ENCODE measurements at regions not wholly inside any gene's neighbourhood (a gene's known extent, or its start where the extent isn't known, plus 50 kb on each side); places are given as distances from the start of the nearest gene placed in this dataset.

- Histone ChIP-seq H3K14ac (ENCODE audit: insufficient read length) (no peak overlapping the region), H2BK15ac (ENCODE audit: low read length) (no peak overlapping the region), H3K4ac (replicated peaks; ENCODE audit: insufficient read length, low read depth, low read length) (no peak overlapping the region), H2BK120ac (replicated peaks; ENCODE audit: low read depth, low read length) (no peak overlapping the region), H4K20me1 (replicated peaks in 1 of 2; ENCODE audit: control insufficient read depth in 1 of 2, insufficient read depth in 2 of 2, low read length in 2 of 2) (no peaks in the 10 kb centered on the region), H3K9ac (replicated peaks in 1 of 4; ENCODE audit: extremely low read depth in 1 of 4, low read depth in 3 of 4, low read length in 3 of 4) (no peak overlapping the region), H3K36me3 (ENCODE audit: control insufficient read depth in 2 of 4, insufficient read depth in 4 of 4, low read length in 3 of 4) (no peaks in the 10 kb centered on the region), H3K4me2 (ENCODE audit: insufficient read depth in 1 of 2, low read depth in 2 of 2, low read length in 2 of 2) (no peak overlapping the region), H2AFZ (ENCODE audit: low read length) (no peak overlapping the region), H2BK20ac (ENCODE audit: low read length) (no peak overlapping the region), H3K4me3 (ENCODE audit: extremely low read depth in 1 of 4, insufficient read depth in 2 of 4, low read depth in 3 of 4, low read length in 4 of 4) (no peak overlapping the region), H3K23ac (ENCODE audit: insufficient read length) (no peak overlapping the region), H4K91ac (replicated peaks; ENCODE audit: insufficient read length, low read length) (no peak overlapping the region), H2BK5ac (ENCODE audit: low read depth, low read length) (no peak overlapping the region), H4K8ac (ENCODE audit: extremely low read depth, insufficient read depth, low read length) (no peak overlapping the region), H4K5ac (ENCODE audit: insufficient read length, low read depth, low read length) (no peak overlapping the region), H3K23me2 (ENCODE audit: low read depth, low read length) (no peaks in the 10 kb centered on the region; the same call in 1 of the 2 replicates), H3K79me1 (ENCODE audit: low read depth, low read length) (no peaks in the 10 kb centered on the region), H3K4me1 (replicated peaks in 1 of 4; ENCODE audit: control insufficient read depth in 3 of 4, insufficient read depth in 4 of 4, low read length in 3 of 4) (no peaks in the 10 kb centered on the region), H3K9me3 (ENCODE audit: insufficient read depth in 2 of 2, low read depth in 1 of 2, low read length in 1 of 2) (no peaks in the 10 kb centered on the region), H2BK12ac (ENCODE audit: low read depth, low read length) (no peak overlapping the region), H3K27ac (ENCODE audit: low read depth, low read length) (no peak overlapping the region), H3K18ac (ENCODE audit: extremely low read depth, low read length) (no peak overlapping the region), H2AK5ac (ENCODE audit: low read depth, low read length) (no peak overlapping the region), H3K56ac (replicated peaks; ENCODE audit: insufficient read length, low read depth, low read length) (no peak overlapping the region), H3K27me3 (replicated peaks in 1 of 4; ENCODE audit: control insufficient read depth in 3 of 4, extremely low read depth in 1 of 4, insufficient read depth in 3 of 4, low read length in 3 of 4) (no peaks in the 10 kb centered on the region), H3K79me2 (ENCODE audit: control insufficient read depth in 1 of 2, insufficient read depth in 2 of 2, low read length in 2 of 2) (no peaks in the 10 kb centered on the region)
- TF ChIP-seq EGR1 (IDR thresholded peaks at IDR 0.05; ENCODE audit: borderline replicate concordance, low read depth, low read length): no peak
- no peak for TF ChIP-seq ZNF274 (IDR thresholded peaks at IDR 0.05; ENCODE audit: borderline replicate concordance, extremely low read depth, low read length)
- TF ChIP-seq SAP30 (IDR thresholded peaks at IDR 0.05; ENCODE audit: insufficient read depth, insufficient replicate concordance, low read length): no peak
- TF ChIP-seq KDM4A (IDR thresholded peaks at IDR 0.05; ENCODE audit: low read depth, low read length, severe bottlenecking): no peak
- TF ChIP-seq YY1 (IDR thresholded peaks at IDR 0.05; ENCODE audit: low read depth, low read length): no peak
- TF ChIP-seq HDAC2 (IDR thresholded peaks at IDR 0.05; ENCODE audit: borderline replicate concordance in 1 of 2, low read depth in 2 of 2, low read length in 2 of 2): no peak
- no peak for DNase-seq (ENCODE audit: low read depth in 1 of 2, low spot score in 2 of 2)
- POLR2A ChIA-PET (ENCODE audit: partially characterized antibody): no interaction called here
- WGBS, 2 experiments (ENCODE audit: extremely low coverage in 1 of 2, insufficient coverage in 1 of 2, insufficient read length in 1 of 2, insufficient replicate concordance in 2 of 2, low coverage in 1 of 2, low lambda C conversion rate in 2 of 2, missing lambda C conversion rate in 1 of 2): 89% methylated on average over 4 of the region's 4 CpGs; no CpG with 5 or more reads in 1 of the 2 experiments
- CTCF ChIA-PET (ENCODE audit: partially characterized antibody): interaction anchor here (0.6 to 2.1 kb wide), 6 partner anchors 18 to 363 kb away, joined by 3 to 10 read pairs (median 4); no protein-coding TSS in a partner anchor
- FAIRE-seq: no peak
Measured at GRCh38 chr10:23522345-23522744, 83.5 kb downstream of the OTUD1 start.
